ENCODE measurements at regions not wholly inside any gene's neighbourhood (a gene's known extent, or its start where the extent isn't known, plus 50 kb on each side); places are given as distances from the start of the nearest gene placed in this dataset.

- no peak overlapping the region for H3K9ac ChIP-seq (ENCODE audit: low read depth in 1 of 2, low read length in 2 of 2)
- H3K4me3 ChIP-seq (ENCODE audit: low read length in 2 of 2) = no peak overlapping the region
- H3K36me3 ChIP-seq (ENCODE audit: control insufficient read depth in 2 of 2, insufficient read depth in 2 of 2, low read length in 2 of 2) = no peaks in the 10 kb centered on the region
- H3K27ac ChIP-seq (ENCODE audit: low read depth in 2 of 2, low read length in 2 of 2) = no peak overlapping the region
- H3K9me3 ChIP-seq (ENCODE audit: control insufficient read depth in 2 of 2, low read length in 2 of 2) = no peaks in the 10 kb centered on the region
- H3K27me3 ChIP-seq (ENCODE audit: control insufficient read depth in 2 of 2, insufficient read depth in 2 of 2, low read length in 2 of 2) = no peaks in the 10 kb centered on the region
- H3K4me1 ChIP-seq (ENCODE audit: control insufficient read depth in 2 of 2, insufficient read depth in 2 of 2, low read length in 2 of 2) = no peaks in the 10 kb centered on the region
Observed at GRCh38 chr5:167730121-167730520, 561.3 kb upstream of the WWC1 start.

- no peaks in the 10 kb centered on the region for H3K27me3 ChIP-seq (ENCODE audit: control insufficient read depth in 2 of 2, insufficient read depth in 2 of 2, low read length in 2 of 2)
- H3K4me1 ChIP-seq (ENCODE audit: control insufficient read depth in 2 of 2, insufficient read depth in 2 of 2, low read length in 2 of 2) = no peaks in the 10 kb centered on the region
- no peak overlapping the region for H3K4me3 ChIP-seq (ENCODE audit: low read length in 2 of 2)
- no peaks in the 10 kb centered on the region for H3K36me3 ChIP-seq (ENCODE audit: control insufficient read depth in 2 of 2, insufficient read depth in 2 of 2, low read length in 2 of 2)
- H3K9ac ChIP-seq (ENCODE audit: low read depth in 1 of 2, low read length in 2 of 2) = no peak overlapping the region
- no peaks in the 10 kb centered on the region for H3K9me3 ChIP-seq (ENCODE audit: control insufficient read depth in 2 of 2, low read length in 2 of 2)
- no peak overlapping the region for H3K27ac ChIP-seq (ENCODE audit: low read depth in 2 of 2, low read length in 2 of 2)
Observed at GRCh38 chr5:167730656-167731055, 560.8 kb upstream of the WWC1 start.

GRCh38 chr5:167731951-167732350 is 559.5 kb upstream of the WWC1 start:
- Histone ChIP-seq H3K4me1 (ENCODE audit: control insufficient read depth in 2 of 2, insufficient read depth in 2 of 2, low read length in 2 of 2) (no peaks in the 10 kb centered on the region), H3K9me3 (ENCODE audit: control insufficient read depth in 2 of 2, low read length in 2 of 2) (no peaks in the 10 kb centered on the region), H3K9ac (ENCODE audit: low read depth in 1 of 2, low read length in 2 of 2) (no peak overlapping the region), H3K27ac (ENCODE audit: low read depth in 2 of 2, low read length in 2 of 2) (no peak overlapping the region), H3K4me3 (ENCODE audit: low read length in 2 of 2) (no peak overlapping the region), H3K36me3 (ENCODE audit: control insufficient read depth in 2 of 2, insufficient read depth in 2 of 2, low read length in 2 of 2) (no peaks in the 10 kb centered on the region), H3K27me3 (ENCODE audit: control insufficient read depth in 2 of 2, insufficient read depth in 2 of 2, low read length in 2 of 2) (no peaks in the 10 kb centered on the region)

- Histone ChIP-seq H3K27ac (ENCODE audit: low read depth in 2 of 2, low read length in 2 of 2) (no peak overlapping the region), H3K27me3 (ENCODE audit: control insufficient read depth in 2 of 2, insufficient read depth in 2 of 2, low read length in 2 of 2) (no peaks in the 10 kb centered on the region), H3K9ac (ENCODE audit: low read depth in 1 of 2, low read length in 2 of 2) (no peak overlapping the region), H3K4me1 (ENCODE audit: control insufficient read depth in 2 of 2, insufficient read depth in 2 of 2, low read length in 2 of 2) (no peaks in the 10 kb centered on the region), H3K36me3 (ENCODE audit: control insufficient read depth in 2 of 2, insufficient read depth in 2 of 2, low read length in 2 of 2) (no peaks in the 10 kb centered on the region), H3K9me3 (ENCODE audit: control insufficient read depth in 2 of 2, low read length in 2 of 2) (no peaks in the 10 kb centered on the region), H3K4me3 (ENCODE audit: low read length in 2 of 2) (no peak overlapping the region)
Observed at GRCh38 chr5:167732499-167732898, 558.9 kb upstream of the WWC1 start.

GRCh38 chr5:167736992-167737391 is 554.5 kb upstream of the WWC1 start:
- no peaks in the 10 kb centered on the region for H3K9me3 ChIP-seq (ENCODE audit: control insufficient read depth in 2 of 2, low read length in 2 of 2)
- H3K36me3 ChIP-seq (ENCODE audit: control insufficient read depth in 2 of 2, insufficient read depth in 2 of 2, low read length in 2 of 2) = no peaks in the 10 kb centered on the region
- no peak overlapping the region for H3K4me3 ChIP-seq (ENCODE audit: low read length in 2 of 2)
- H3K27me3 ChIP-seq (ENCODE audit: control insufficient read depth in 2 of 2, insufficient read depth in 2 of 2, low read length in 2 of 2) = no peaks in the 10 kb centered on the region
- no peaks in the 10 kb centered on the region for H3K4me1 ChIP-seq (ENCODE audit: control insufficient read depth in 2 of 2, insufficient read depth in 2 of 2, low read length in 2 of 2)
- H3K9ac ChIP-seq (ENCODE audit: low read depth in 1 of 2, low read length in 2 of 2) = no peak overlapping the region
- no peak overlapping the region for H3K27ac ChIP-seq (ENCODE audit: low read depth in 2 of 2, low read length in 2 of 2)

GRCh38 chr5:167743695-167744464 is 547.6 kb upstream of the WWC1 start:
- Histone ChIP-seq H3K27ac (ENCODE audit: low read depth in 2 of 2, low read length in 2 of 2) (no peak overlapping the region), H3K36me3 (ENCODE audit: control insufficient read depth in 2 of 2, insufficient read depth in 2 of 2, low read length in 2 of 2) (no peaks in the 10 kb centered on the region), H3K4me3 (ENCODE audit: low read length in 2 of 2) (no peak overlapping the region), H3K4me1 (ENCODE audit: control insufficient read depth in 2 of 2, insufficient read depth in 2 of 2, low read length in 2 of 2) (no peaks in the 10 kb centered on the region), H3K9me3 (ENCODE audit: control insufficient read depth in 2 of 2, low read length in 2 of 2) (no peaks in the 10 kb centered on the region), H3K27me3 (ENCODE audit: control insufficient read depth in 2 of 2, insufficient read depth in 2 of 2, low read length in 2 of 2) (no peaks in the 10 kb centered on the region), H3K9ac (ENCODE audit: low read depth in 1 of 2, low read length in 2 of 2) (no peak overlapping the region)

GRCh38 chr5:167745868-167746267 is 545.6 kb upstream of the WWC1 start:
- Histone ChIP-seq H3K9ac (ENCODE audit: low read depth in 1 of 2, low read length in 2 of 2) (no peak overlapping the region), H3K27ac (ENCODE audit: low read depth in 2 of 2, low read length in 2 of 2) (no peak overlapping the region), H3K4me3 (ENCODE audit: low read length in 2 of 2) (no peak overlapping the region), H3K27me3 (ENCODE audit: control insufficient read depth in 2 of 2, insufficient read depth in 2 of 2, low read length in 2 of 2) (no peaks in the 10 kb centered on the region), H3K4me1 (ENCODE audit: control insufficient read depth in 2 of 2, insufficient read depth in 2 of 2, low read length in 2 of 2) (no peaks in the 10 kb centered on the region), H3K36me3 (ENCODE audit: control insufficient read depth in 2 of 2, insufficient read depth in 2 of 2, low read length in 2 of 2) (no peaks in the 10 kb centered on the region), H3K9me3 (ENCODE audit: control insufficient read depth in 2 of 2, low read length in 2 of 2) (no peaks in the 10 kb centered on the region)

GRCh38 chr5:167750586-167750985 is 540.9 kb upstream of the WWC1 start:
- Histone ChIP-seq H3K27ac (ENCODE audit: low read depth in 2 of 2, low read length in 2 of 2) (no peak overlapping the region), H3K4me1 (ENCODE audit: control insufficient read depth in 2 of 2, insufficient read depth in 2 of 2, low read length in 2 of 2) (no peaks in the 10 kb centered on the region), H3K36me3 (ENCODE audit: control insufficient read depth in 2 of 2, insufficient read depth in 2 of 2, low read length in 2 of 2) (no peaks in the 10 kb centered on the region), H3K9me3 (ENCODE audit: control insufficient read depth in 2 of 2, low read length in 2 of 2) (no peaks in the 10 kb centered on the region), H3K27me3 (ENCODE audit: control insufficient read depth in 2 of 2, insufficient read depth in 2 of 2, low read length in 2 of 2) (no peaks in the 10 kb centered on the region), H3K4me3 (ENCODE audit: low read length in 2 of 2) (no peak overlapping the region), H3K9ac (ENCODE audit: low read depth in 1 of 2, low read length in 2 of 2) (no peak overlapping the region)

- Histone ChIP-seq H3K4me1 (ENCODE audit: control insufficient read depth in 2 of 2, insufficient read depth in 2 of 2, low read length in 2 of 2) (no peaks in the 10 kb centered on the region), H3K9me3 (ENCODE audit: control insufficient read depth in 2 of 2, low read length in 2 of 2) (no peaks in the 10 kb centered on the region), H3K36me3 (ENCODE audit: control insufficient read depth in 2 of 2, insufficient read depth in 2 of 2, low read length in 2 of 2) (no peaks in the 10 kb centered on the region), H3K27me3 (ENCODE audit: control insufficient read depth in 2 of 2, insufficient read depth in 2 of 2, low read length in 2 of 2) (no peaks in the 10 kb centered on the region), H3K27ac (ENCODE audit: low read depth in 2 of 2, low read length in 2 of 2) (no peak overlapping the region), H3K4me3 (ENCODE audit: low read length in 2 of 2) (no peak overlapping the region), H3K9ac (ENCODE audit: low read depth in 1 of 2, low read length in 2 of 2) (no peak overlapping the region)
Observed at GRCh38 chr5:167752936-167753335, 538.5 kb upstream of the WWC1 start.

GRCh38 chr5:167753725-167754490 is 537.5 kb upstream of the WWC1 start:
- Histone ChIP-seq H3K9me3 (ENCODE audit: control insufficient read depth in 2 of 2, low read length in 2 of 2) (no peaks in the 10 kb centered on the region), H3K27ac (ENCODE audit: low read depth in 2 of 2, low read length in 2 of 2) (no peak overlapping the region), H3K9ac (ENCODE audit: low read depth in 1 of 2, low read length in 2 of 2) (no peak overlapping the region), H3K4me1 (ENCODE audit: control insufficient read depth in 2 of 2, insufficient read depth in 2 of 2, low read length in 2 of 2) (no peaks in the 10 kb centered on the region), H3K4me3 (ENCODE audit: low read length in 2 of 2) (no peak overlapping the region), H3K36me3 (ENCODE audit: control insufficient read depth in 2 of 2, insufficient read depth in 2 of 2, low read length in 2 of 2) (no peaks in the 10 kb centered on the region), H3K27me3 (ENCODE audit: control insufficient read depth in 2 of 2, insufficient read depth in 2 of 2, low read length in 2 of 2) (no peaks in the 10 kb centered on the region)

All from mucosa of rectum (tissue), 2 donors.